ENCODE measurements at regions not wholly inside any gene's neighbourhood (a gene's known extent, or its start where the extent isn't known, plus 50 kb on each side); places are given as distances from the start of the nearest gene placed in this dataset.
"Not testable (repeated sequence)": the region's sequence is repeated elsewhere in the genome, so short reads cannot be mapped to it uniquely, and the experiment has no call there.

DNA sequence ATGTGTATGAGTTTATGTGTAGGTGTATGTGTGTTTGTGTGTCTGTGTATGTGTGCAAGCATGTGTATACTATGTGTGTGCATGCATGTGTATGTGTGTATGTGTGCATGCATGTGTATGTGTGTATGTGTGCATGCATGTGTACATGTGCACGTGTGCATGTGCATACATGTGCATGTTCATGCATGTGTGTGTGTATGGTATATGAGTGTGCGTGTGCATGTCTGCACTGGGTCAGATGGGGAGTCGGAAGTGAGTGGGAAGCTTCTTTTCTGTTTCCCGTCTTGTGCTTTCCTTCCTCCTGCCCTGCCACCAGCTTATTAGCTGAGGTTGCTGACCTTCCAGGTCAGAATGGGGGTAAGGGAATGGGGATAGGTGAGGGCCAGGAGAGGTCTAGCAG, 174.7 kb downstream of the MAP2K4 start:
- Histone ChIP-seq H3K27ac (no peak overlapping the region), H3K9me3 (replicated peaks) (0 out of 2 replicates have a peak, but pooled peaks cover 4% of the 10 kb centered on the region), H3K27me3 (peaks cover 23% of the 10 kb centered on the region), H3K4me1 (no peaks in the 10 kb centered on the region), H3K36me3 (no peaks in the 10 kb centered on the region), H3K4me3 (no peak overlapping the region)
- DNase-seq, result no peak

DNA sequence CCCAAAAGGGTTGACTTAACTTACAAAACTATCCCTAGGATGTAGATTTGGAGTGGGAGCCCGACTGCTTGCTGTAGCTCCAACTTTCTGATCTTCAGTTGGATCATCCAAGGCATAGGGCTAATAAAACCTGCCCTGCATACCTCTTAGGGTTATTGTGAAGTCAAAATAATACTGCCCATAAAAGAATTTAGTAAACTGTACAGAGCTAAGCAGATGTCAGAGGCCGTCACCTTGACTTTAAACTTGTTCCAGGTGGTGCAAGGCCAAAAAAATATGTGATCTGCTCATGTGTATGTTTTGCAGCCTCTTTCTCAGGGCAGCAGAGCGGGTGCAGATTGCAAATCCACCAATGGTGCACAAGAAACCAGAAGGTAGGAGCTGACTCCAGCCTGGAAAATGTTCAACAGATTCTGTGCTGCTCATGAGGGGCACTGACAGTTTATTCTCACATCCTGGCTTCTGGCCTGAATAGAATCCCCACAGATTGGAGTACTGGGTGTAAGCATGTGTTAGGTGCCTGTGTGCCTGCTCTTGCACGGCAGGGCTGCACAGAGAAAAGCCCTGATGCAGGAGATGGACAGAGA, 180.7 kb downstream of the MAP2K4 start:
- H3K4me1 ChIP-seq, result no peaks in the 10 kb centered on the region
- H3K9me3 ChIP-seq (replicated peaks), result no peaks in the 10 kb centered on the region
- no peak overlapping the region for H3K4me3 ChIP-seq
- H3K27ac ChIP-seq, result no peak overlapping the region
- H3K36me3 ChIP-seq, result no peaks in the 10 kb centered on the region
- peaks cover 41% of the 10 kb centered on the region for H3K27me3 ChIP-seq
- no peak for DNase-seq

DNA sequence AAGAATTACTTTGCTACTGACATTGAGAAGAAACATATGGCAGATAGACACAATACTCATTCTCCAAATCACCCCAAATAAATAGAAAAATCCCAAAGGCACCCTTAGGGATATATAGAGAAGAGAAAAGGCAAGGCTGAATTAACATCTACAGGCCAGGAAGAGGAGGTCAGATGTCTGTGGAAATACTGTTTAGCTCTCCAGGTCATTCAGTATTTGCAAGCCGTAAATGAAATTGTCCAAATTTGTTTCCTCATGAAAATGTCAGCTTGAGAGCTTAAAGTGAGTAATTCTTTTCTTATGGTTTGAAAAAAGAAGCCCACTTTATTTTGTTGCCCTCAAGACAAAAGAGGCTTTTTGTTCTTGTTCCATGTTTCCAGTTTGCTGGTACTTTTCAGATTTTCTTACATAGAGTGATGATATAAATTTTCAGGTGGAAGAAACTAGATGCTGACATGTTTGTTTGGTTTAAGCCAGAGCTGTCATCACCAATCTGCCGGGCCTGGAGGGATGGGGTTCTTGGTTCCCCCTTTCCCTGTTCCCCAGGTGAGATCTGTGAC, 189.0 kb downstream of the MAP2K4 start:
- Histone ChIP-seq H3K4me3 (no peak overlapping the region), H3K36me3 (no peaks in the 10 kb centered on the region), H3K27me3 (peaks cover 3% of the 10 kb centered on the region; the same call in 1 of the 2 replicates), H3K9me3 (replicated peaks) (no peaks in the 10 kb centered on the region), H3K4me1 (no peaks in the 10 kb centered on the region), H3K27ac (no peak overlapping the region)
- DNase-seq, result no peak

DNA sequence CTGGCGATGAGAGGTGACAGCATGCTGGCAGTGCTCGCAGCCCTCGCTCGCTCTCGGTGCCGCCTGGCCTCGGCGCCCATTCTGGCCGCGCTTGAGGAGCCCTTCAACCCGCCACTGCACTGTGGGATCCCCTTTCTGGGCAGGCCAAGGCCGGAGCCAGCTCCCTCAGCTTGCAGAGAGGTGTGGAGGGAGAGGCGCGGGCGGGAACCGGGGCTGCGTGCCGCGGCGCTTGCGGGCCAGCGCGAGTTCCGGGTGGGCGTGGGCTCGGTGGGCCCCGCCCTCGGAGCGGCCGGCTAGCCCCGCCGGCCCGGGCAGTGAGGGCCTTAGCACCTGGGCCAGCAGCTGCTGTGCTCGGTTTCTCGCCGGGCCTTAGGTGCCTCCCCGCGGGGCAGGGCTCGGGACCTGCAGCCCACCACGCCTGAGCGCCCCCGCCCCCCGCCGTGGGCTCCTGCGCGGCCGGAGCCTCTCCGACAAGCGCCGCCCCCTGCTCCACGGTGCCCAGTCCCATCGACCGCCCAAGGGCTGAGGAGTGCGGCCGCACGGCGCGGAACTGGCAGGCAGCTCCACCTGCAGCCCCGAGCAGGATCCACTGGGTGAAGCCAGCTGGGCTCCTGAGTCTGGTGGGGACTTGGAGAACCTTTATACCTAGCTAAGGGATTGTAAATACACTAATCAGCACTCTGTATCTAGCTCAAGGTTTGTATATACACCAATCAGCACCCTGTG, 200.2 kb downstream of the MAP2K4 start:
- H3K36me3 ChIP-seq; H3K27ac ChIP-seq; DNase-seq; H3K9me3 ChIP-seq (replicated peaks); H3K4me3 ChIP-seq; H3K4me1 ChIP-seq: not testable (repeated sequence)
- H3K27me3 ChIP-seq, result peaks cover 20% of the 10 kb centered on the region

GRCh38 chr17:12222392-12222791, 201.7 kb downstream of the MAP2K4 start:
- no peaks in the 10 kb centered on the region for H3K4me1 ChIP-seq
- no peak overlapping the region for H3K4me3 ChIP-seq
- no peaks in the 10 kb centered on the region for H3K36me3 ChIP-seq
- DNase-seq, result no peak
- H3K9me3 ChIP-seq (replicated peaks), result peaks cover 3% of the 10 kb centered on the region; the same call in 1 of the 2 replicates
- H3K27ac ChIP-seq, result no peak overlapping the region
- peaks cover 12% of the 10 kb centered on the region for H3K27me3 ChIP-seq

DNA sequence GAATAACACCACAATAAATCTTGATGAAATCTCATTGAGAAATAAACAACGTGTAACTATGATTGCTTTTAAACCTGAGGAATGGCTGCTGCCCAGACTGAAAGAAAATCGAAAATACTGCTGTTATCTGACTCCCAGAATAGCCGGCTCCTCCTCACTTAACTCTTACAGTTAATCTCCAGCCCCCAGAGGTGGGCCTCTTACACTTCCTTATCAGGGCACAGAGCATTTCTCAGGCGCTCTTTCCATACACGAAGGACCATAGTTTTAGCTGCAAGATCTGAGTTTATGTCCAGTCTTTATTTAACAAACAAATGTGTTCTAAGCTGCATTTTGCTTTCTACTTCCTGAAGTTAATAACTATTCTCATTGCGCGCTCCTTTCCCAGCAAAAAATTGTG, 206.9 kb downstream of the MAP2K4 start:
- DNase-seq, result no peak
- Histone ChIP-seq H3K4me3 (no peak overlapping the region), H3K9me3 (replicated peaks) (no peaks in the 10 kb centered on the region), H3K4me1 (no peaks in the 10 kb centered on the region), H3K36me3 (no peaks in the 10 kb centered on the region), H3K27me3 (peaks cover 26% of the 10 kb centered on the region), H3K27ac (no peak overlapping the region)

DNA sequence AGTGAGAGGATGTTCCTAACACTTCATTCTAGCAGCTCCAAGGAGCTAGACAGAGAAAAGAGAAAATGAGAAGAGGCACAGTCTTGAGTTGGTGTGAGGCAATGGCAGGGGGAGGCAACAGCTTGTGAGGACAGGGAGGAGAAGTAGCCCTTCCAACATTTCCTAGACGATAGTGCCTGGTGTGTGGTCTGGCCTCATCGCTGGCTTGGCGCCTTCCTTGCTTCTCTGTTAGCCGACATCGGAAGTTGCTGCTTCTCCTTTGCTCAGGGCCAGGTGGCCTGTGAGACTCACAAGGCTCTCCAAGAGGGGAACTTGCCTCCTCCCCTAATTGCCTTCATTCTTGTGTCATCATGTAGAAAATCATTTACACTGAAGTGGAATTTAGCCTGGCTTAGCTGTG, 208.7 kb downstream of the MAP2K4 start:
- no peak overlapping the region for H3K4me3 ChIP-seq
- no peak overlapping the region for H3K27ac ChIP-seq
- DNase-seq, result no peak
- peaks cover 30% of the 10 kb centered on the region for H3K27me3 ChIP-seq
- no peaks in the 10 kb centered on the region for H3K9me3 ChIP-seq (replicated peaks)
- no peaks in the 10 kb centered on the region for H3K4me1 ChIP-seq
- no peaks in the 10 kb centered on the region for H3K36me3 ChIP-seq

DNA sequence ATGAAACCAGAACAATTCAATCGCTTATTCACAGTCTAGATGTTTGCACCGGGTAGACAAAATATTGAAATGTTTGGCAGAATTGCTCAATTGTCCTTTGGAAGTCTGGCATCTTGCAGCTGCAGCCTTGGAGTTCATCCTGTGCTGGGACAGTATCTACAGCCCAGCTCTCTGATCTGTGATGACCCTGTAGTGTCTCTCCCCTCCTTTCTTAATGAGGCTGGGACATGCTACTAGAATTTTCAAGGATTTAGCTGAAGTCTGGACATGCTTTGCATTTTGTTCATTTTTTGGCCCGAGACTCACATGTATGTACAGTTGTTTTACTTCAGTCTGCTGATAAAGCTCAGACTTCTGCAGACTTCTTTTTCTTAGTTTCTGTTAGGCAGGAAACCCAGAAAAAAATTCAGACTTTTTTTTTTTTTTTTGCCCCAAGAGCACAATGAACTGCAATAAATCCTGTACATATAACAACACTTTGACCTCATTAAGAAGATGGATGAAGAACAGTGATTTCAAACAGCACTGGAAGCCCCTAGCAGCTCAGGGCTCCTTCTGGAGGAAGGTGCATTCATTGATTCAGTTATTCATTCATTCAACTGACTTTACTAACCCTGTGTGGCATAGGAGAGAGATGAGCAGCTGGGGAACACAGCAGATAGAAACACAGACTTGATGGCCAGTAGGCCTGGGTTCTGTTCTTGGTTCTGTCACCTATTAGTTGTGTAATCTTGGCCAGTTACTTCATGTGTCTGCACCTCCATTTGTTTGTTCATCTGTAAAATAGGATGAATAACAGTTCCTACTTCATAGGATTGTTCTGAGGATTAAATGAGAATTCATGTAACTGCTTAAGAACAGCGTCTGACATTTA, 210.0 kb downstream of the MAP2K4 start:
- Histone ChIP-seq H3K27ac (no peak overlapping the region), H3K27me3 (peaks cover 22% of the 10 kb centered on the region), H3K9me3 (replicated peaks) (no peaks in the 10 kb centered on the region), H3K4me3 (no peak overlapping the region), H3K4me1 (no peaks in the 10 kb centered on the region), H3K36me3 (no peaks in the 10 kb centered on the region)
- no peak for DNase-seq

DNA sequence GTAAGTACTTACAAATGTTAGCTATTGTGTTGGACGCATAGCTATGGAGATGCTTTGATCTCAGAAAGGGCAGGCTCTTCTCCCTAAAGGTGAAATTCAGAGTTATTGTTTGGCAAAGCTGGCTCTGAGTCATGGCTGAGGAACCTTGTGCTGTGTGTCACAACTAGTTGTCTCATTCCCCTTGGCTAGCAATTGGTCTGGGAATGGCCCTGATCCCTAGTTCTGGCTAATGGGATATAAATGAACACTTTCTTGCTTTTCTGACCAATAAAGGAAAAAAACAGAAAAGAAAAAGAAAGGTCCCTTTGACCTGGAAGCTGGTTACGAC, 210.6 kb downstream of the MAP2K4 start:
- DNase-seq, result no peak
- H3K9me3 ChIP-seq (replicated peaks), result no peaks in the 10 kb centered on the region
- H3K4me1 ChIP-seq, result no peaks in the 10 kb centered on the region
- H3K36me3 ChIP-seq, result no peaks in the 10 kb centered on the region
- H3K27ac ChIP-seq, result no peak overlapping the region
- peaks cover 19% of the 10 kb centered on the region for H3K27me3 ChIP-seq
- H3K4me3 ChIP-seq, result no peak overlapping the region

DNA sequence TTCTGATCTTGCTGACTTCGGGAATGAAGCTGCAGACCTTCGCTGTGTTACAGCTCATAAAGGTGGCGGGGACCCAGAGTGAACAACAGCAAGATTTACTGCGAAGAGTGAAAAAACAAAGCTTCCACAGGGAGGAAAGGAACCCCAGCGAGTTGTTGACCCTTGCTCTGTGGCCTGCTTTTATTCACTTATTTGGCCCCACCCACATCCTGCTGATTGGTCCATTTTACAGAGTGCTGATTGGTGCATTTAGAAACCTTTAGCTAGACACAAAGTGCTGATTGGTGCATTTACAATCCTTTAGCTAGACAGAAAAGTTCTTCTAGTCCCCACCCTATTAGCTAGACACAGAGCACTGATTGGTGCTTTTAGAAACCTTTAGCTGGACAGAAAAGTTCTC, 218.3 kb downstream of the MAP2K4 start:
- not testable (repeated sequence) for DNase-seq; H3K27me3 ChIP-seq; H3K4me1 ChIP-seq; H3K36me3 ChIP-seq; H3K27ac ChIP-seq; H3K9me3 ChIP-seq (replicated peaks); H3K4me3 ChIP-seq

DNA sequence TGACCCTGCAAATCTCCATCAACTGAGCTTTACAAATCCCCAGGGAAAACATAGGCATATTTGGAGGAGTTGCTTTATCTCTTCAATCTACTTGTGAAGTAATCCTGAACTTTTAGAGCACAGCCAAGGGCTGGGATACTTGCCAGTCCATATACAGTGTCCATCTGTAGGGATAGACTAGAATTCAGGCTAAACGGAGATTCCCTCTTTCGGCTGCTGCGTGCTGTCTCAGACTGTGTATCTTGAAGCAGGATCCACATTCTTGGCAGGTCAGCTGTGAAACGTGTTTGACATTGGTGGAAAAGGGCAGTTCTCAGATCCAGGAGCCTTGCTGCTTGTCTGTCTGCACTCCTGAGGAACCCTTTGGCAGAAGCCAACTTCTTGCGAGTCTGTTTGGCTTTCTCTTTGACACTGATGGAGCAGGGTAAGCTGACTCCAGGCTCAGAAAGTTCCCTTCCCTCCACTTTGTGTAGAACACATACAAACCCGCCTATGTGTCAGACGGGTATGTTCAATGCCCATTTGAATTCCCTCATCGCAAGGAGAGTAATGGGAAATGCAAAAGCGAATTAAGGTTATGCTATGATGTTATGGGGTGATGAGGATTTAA, 221.8 kb downstream of the MAP2K4 start:
- no peak overlapping the region for H3K4me3 ChIP-seq
- no peaks in the 10 kb centered on the region; the same call in 1 of the 2 replicates for H3K9me3 ChIP-seq (replicated peaks)
- no peak for DNase-seq
- H3K27ac ChIP-seq, result no peak overlapping the region
- H3K27me3 ChIP-seq, result peaks cover 6% of the 10 kb centered on the region; the same call in 1 of the 2 replicates
- no peaks in the 10 kb centered on the region for H3K36me3 ChIP-seq
- H3K4me1 ChIP-seq, result no peaks in the 10 kb centered on the region

- no peak for DNase-seq
- Histone ChIP-seq H3K9me3 (replicated peaks) (no peaks in the 10 kb centered on the region), H3K4me1 (no peaks in the 10 kb centered on the region), H3K4me3 (no peak overlapping the region), H3K36me3 (no peaks in the 10 kb centered on the region), H3K27ac (no peak overlapping the region), H3K27me3 (no peaks in the 10 kb centered on the region; the same call in 1 of the 2 replicates)
These were observed 227.1 kb downstream of the MAP2K4 start for GRCh38 chr17:12247761-12248160.

DNA sequence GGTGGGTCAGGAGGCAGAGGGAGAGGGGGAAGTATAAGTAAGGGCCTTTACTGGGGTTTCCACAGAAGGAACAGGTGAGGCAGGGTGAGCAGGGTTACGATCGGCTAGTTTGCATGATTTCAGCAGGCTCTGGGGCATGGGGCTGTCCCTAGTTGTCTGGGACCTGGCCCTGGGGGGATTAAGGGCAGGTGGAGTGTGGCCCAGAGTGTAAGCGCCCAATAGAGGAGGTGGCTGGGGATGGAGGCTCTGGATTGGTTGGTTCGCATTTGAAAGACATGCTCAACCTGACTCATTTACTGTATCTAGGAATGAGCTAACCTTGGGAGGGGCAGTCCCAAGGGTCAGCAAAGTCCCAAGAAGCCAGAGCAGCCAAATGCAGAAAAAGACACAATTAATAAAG, 230.3 kb downstream of the MAP2K4 start:
- Histone ChIP-seq H3K27me3 (peaks cover 11% of the 10 kb centered on the region; the same call in 1 of the 2 replicates), H3K4me1 (no peaks in the 10 kb centered on the region), H3K36me3 (no peaks in the 10 kb centered on the region), H3K4me3 (no peak overlapping the region), H3K27ac (no peak overlapping the region), H3K9me3 (replicated peaks) (no peaks in the 10 kb centered on the region)
- DNase-seq, result no peak

DNA sequence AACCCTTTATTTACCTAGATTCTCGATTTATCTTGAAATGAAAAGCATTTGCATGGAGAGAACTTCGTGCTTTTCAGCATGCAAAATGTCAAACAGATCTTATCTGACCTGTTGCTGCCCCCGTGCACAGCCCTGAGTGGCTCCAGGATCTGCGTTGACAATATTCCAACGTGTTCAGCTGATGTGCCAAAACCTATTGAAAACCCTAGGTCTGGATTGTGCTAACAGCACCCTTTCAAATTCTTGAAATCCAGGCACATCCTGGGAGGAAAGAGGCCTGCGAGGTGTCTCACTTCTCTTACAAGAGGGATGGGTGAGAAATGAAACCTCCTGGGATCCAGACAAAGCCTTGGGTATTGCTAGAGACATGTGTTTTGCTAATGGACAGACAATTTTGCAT, 231.8 kb downstream of the MAP2K4 start:
- no peak overlapping the region for H3K27ac ChIP-seq
- no peak for DNase-seq
- no peaks in the 10 kb centered on the region for H3K9me3 ChIP-seq (replicated peaks)
- H3K4me1 ChIP-seq, result no peaks in the 10 kb centered on the region
- no peak overlapping the region for H3K4me3 ChIP-seq
- H3K36me3 ChIP-seq, result no peaks in the 10 kb centered on the region
- peaks cover 11% of the 10 kb centered on the region; the same call in 1 of the 2 replicates for H3K27me3 ChIP-seq

DNA sequence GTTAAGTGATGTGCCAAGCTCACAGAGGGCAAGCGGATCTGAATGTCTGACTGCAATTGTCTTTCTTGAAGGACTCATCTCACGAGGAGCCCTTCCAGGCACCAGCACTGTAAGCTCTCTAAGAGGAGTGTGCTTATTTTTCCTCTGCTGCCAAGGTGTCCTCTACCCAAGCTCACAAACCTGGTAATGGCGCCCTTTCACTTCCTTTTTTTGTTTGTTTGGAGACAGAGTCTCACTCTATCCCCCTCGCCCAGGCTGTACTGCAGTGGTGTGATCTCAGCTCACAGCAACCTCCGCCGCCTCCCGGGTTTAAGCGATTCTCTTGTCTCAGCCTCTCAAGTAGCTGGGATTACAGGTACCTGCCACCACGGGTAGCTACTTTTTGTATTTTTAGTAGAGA, 233.8 kb downstream of the MAP2K4 start:
- DNase-seq, result no peak
- Histone ChIP-seq H3K27me3 (peaks cover 11% of the 10 kb centered on the region; the same call in 1 of the 2 replicates), H3K27ac (no peak overlapping the region), H3K4me3 (no peak overlapping the region), H3K4me1 (no peaks in the 10 kb centered on the region), H3K36me3 (no peaks in the 10 kb centered on the region), H3K9me3 (replicated peaks) (no peaks in the 10 kb centered on the region)

Measured in SJCRH30 (cell line).